ENCODE measurements at regions not wholly inside any gene's neighbourhood (a gene's known extent, or its start where the extent isn't known, plus 50 kb on each side); places are given as distances from the start of the nearest gene placed in this dataset.

DNA sequence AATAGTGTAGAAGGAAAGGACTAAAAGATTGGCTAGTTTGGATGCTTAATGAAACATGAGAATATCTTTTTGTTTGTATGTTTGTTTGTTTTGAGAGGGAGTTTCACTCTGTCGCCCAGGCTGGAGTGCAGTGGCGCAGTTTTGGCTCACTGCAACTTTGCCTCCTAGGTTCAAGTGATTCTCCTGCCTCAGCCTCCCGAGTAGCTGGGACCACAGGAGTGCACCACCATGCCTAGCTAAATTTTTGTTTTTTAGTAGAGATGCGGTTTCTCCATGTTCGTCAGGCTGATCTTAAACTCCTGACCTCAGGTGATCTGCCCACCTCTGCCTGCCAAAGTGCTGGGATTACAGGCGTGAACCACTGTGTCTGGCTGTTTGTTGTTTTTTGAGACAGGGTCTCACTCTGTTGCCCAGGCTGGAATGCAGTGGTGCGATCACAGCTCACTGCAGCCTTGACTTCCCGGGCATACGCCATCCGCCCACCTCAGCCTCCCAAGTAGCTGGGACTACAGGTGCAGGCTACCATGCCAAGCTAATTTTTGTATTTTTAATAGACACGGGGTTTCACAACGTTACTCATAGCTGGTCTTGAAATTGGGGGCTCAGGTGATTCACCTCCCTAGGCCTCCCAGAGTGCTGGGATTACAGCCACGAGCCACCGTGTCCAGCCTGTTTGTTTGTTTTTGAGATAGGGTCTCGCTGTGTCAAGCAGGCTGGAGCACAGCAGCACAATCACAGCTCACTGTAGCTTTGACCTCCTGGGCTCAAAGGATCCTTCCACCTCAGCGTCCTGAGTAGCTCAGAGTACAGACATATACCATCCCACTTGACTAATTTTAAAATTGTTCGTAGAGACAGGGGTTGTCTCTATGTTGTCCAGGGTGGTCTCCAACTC lies 209.2 kb downstream of the MYCN start:
- H3K4me3 ChIP-seq (ENCODE audit: low read depth, low read length), result no peak overlapping the region
- no peak for DNase-seq (ENCODE audit: low read depth)
- TF ChIP-seq, protein P1, sequence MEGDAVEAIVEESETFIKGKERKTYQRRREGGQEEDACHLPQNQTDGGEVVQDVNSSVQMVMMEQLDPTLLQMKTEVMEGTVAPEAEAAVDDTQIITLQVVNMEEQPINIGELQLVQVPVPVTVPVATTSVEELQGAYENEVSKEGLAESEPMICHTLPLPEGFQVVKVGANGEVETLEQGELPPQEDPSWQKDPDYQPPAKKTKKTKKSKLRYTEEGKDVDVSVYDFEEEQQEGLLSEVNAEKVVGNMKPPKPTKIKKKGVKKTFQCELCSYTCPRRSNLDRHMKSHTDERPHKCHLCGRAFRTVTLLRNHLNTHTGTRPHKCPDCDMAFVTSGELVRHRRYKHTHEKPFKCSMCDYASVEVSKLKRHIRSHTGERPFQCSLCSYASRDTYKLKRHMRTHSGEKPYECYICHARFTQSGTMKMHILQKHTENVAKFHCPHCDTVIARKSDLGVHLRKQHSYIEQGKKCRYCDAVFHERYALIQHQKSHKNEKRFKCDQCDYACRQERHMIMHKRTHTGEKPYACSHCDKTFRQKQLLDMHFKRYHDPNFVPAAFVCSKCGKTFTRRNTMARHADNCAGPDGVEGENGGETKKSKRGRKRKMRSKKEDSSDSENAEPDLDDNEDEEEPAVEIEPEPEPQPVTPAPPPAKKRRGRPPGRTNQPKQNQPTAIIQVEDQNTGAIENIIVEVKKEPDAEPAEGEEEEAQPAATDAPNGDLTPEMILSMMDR (IDR thresholded peaks at IDR 0.05; ENCODE audit: low read depth, low read length), result no peak
- TF ChIP-seq POLR2A (IDR thresholded peaks at IDR 0.05; ENCODE audit: extremely low read depth, insufficient read length), result no peak

DNA sequence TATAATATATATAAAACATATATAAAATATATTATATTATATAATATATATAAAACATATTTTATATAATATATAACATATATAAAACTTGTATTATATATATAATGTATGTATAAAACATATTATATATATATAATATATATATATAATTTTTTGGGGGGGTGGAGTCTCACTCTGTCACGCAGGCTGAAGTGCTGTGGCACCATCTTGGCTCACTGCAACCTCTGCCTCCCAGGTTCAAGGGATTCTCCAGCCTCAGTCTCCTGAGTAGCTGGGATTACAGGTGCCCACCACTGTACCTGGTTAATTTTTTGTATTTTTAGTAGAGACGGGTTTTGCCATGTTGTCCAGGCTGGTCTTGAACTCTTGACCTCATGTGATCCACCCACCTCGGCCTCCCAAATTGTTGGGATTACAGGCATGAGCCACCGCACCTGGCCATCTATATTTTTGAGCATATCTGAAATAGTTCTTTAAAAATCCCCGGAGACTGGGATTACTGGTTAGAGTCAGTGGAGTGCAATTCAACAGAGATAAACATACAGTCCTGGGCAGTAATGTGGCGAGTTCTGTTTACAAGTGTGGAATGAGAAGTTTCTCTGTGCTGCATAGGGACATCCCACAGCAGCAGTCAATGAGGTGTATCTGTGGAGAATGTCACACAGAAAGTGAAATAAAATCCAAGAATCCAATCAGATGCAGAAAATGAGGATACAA lies 208.4 kb downstream of the MYCN start:
- TF ChIP-seq MYC (IDR thresholded peaks at IDR 0.05; ENCODE audit: low read depth, low read length) (no peak), POLR2A (IDR thresholded peaks at IDR 0.05; ENCODE audit: extremely low read depth, insufficient read length) (no peak)
- TF ChIP-seq, protein P1 (IDR thresholded peaks at IDR 0.05; ENCODE audit: low read depth, low read length), result no peak
- TF ChIP-seq, protein P2, sequence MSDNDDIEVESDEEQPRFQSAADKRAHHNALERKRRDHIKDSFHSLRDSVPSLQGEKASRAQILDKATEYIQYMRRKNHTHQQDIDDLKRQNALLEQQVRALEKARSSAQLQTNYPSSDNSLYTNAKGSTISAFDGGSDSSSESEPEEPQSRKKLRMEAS (IDR thresholded peaks at IDR 0.05; ENCODE audit: low read depth, low read length), result no peak
- DNase-seq (ENCODE audit: low read depth), result no peak
- no peak overlapping the region for H3K4me3 ChIP-seq (ENCODE audit: low read depth, low read length)

DNA sequence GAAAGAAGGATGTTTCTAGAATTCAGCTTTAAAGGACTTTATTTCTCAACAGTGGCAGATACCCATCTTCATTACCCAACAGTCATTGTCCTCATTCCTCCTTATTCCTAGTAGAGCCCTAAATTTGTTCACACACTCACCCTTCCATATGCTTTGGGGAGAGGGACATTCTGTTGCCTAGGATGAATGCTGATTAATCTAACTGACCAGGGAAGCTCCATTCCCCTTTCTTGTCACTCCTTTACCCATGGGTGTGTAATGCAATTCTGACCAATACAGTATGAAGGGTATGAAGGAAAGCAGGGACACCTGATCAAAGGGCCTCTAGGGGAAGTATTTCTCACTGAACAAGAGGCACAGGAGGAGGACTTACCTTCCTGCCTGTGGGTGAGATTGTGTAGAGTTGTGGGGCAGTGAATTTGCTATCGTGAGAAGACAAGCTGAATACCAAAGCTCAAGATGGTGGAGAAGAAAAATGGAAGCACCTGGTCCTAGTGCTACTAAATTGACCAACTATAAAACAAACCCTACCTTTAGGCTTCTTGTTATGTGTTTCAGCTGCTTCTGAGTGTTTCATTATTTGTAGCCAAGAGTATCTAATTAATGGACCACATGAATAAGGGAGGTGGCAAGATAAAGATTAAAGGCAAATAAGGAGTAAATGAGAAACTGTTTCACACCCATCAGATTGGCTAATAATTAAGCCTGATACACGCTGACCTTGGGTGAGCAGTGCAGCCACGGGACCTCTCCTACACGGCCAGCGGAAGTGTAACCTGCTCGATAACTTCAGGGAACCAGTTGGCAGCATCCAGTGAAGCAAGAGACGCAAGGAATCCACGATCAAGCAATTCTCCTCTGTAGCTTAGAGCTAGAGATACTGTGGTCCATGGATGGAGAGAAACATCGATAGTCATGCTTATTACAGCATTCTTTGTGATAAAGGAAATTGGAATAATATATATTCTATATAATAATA lies 202.3 kb downstream of the MYCN start:
- no peak for DNase-seq (ENCODE audit: low read depth)
- H3K4me3 ChIP-seq (ENCODE audit: low read depth, low read length), result no peak overlapping the region
- TF ChIP-seq POLR2A (IDR thresholded peaks at IDR 0.05; ENCODE audit: extremely low read depth, insufficient read length) (no peak), MYC (IDR thresholded peaks at IDR 0.05; ENCODE audit: low read depth, low read length) (no peak)
- TF ChIP-seq, protein P2 (IDR thresholded peaks at IDR 0.05; ENCODE audit: low read depth, low read length), result no peak
- TF ChIP-seq, protein P1 (IDR thresholded peaks at IDR 0.05; ENCODE audit: low read depth, low read length), result no peak

DNA sequence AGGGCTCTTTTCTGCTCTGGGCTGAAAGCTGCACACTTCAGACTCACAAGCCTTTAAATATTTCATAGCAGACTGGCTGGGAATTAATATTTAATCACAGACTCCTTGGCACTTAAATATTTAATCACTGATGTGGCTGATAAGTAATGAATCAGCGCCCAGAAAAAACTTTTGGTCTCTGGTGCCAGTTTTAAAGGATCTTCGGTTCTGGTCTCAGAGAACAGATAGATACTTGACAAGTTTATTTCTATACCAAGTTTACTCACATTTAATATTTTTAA lies 201.2 kb downstream of the MYCN start:
- no peak for DNase-seq (ENCODE audit: low read depth)
- TF ChIP-seq, protein P1 (IDR thresholded peaks at IDR 0.05; ENCODE audit: low read depth, low read length), result no peak
- no peak for TF ChIP-seq POLR2A (IDR thresholded peaks at IDR 0.05; ENCODE audit: extremely low read depth, insufficient read length)
- TF ChIP-seq, protein P2 (IDR thresholded peaks at IDR 0.05; ENCODE audit: low read depth, low read length), result no peak
- no peak overlapping the region for H3K4me3 ChIP-seq (ENCODE audit: low read depth, low read length)

DNA sequence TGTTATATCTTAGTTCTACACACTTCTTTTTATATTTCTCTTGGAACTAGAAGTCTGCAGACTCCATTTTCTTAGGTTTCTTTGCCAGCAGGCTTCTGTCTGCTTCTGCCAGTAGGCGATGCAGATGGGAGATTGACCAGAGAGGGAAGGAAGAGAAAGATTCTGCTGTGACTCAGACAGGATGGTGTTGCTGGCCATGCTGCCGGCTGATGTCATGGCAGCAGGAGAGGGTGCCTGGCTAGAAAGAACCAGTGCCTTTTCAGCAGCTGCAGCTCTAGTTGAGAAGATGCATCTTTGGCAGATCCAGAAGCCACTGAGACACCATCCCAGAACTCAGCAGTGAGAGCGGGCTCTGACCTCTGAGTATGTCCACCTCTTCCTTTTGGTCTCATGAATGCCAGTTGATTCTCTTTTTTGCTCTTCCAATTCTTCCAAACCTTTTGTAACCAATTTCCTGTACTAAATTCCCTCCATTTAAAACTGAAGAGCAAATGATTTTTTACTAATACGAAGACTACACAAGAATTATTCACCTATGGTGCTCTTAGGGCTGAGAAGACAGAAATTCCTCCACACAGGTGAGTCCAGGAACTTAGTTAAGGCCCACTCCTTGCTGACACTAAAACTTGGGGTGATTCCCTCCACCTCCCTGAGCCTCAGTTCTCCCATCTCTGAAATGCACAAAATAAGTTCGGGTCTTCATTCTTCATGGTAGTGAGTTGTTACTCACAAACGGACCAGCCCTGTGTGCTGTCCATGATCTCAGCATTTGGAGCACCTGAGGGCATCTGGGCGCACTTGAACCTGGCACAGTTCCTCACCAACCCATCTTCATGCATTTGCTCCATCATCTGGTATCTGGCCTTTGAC lies 200.7 kb downstream of the MYCN start:
- no peak for DNase-seq (ENCODE audit: low read depth)
- TF ChIP-seq POLR2A (IDR thresholded peaks at IDR 0.05; ENCODE audit: extremely low read depth, insufficient read length), result no peak
- TF ChIP-seq, protein P2 (IDR thresholded peaks at IDR 0.05; ENCODE audit: low read depth, low read length), result no peak
- TF ChIP-seq, protein P1 (IDR thresholded peaks at IDR 0.05; ENCODE audit: low read depth, low read length), result no peak
- no peak for TF ChIP-seq MYC (IDR thresholded peaks at IDR 0.05; ENCODE audit: low read depth, low read length)

More for the DNA sequence above, 200.7 kb downstream of the MYCN start:
- H3K4me3 ChIP-seq (ENCODE audit: low read depth, low read length), result no peak overlapping the region

All from NB4 (cell line).